ENCODE measurements at regions not wholly inside any gene's neighbourhood (a gene's known extent, or its start where the extent isn't known, plus 50 kb on each side); places are given as distances from the start of the nearest gene placed in this dataset.

GRCh38 chr3:25350725-25351114, 77.3 kb upstream of the RARB start:
- TF ChIP-seq CTCF (IDR thresholded peaks at IDR 0.05): no peak
- TF ChIP-seq REST (IDR thresholded peaks at IDR 0.05; ENCODE audit: insufficient read depth in 1 of 2, low read depth in 2 of 2, low read length in 1 of 2): no peak
- no peak for TF ChIP-seq POLR2AphosphoS5 (IDR thresholded peaks at IDR 0.05; ENCODE audit: low read depth, low read length)
- no peak for TF ChIP-seq SIN3A (IDR thresholded peaks at IDR 0.05; ENCODE audit: borderline replicate concordance, insufficient read depth, low read depth, low read length)
- TF ChIP-seq TCF7L2 (IDR thresholded peaks at IDR 0.05; ENCODE audit: low read depth, low read length): no peak
